HepG2 (cell line): ENCODE measurements at regions not wholly inside any gene's neighbourhood (a gene's known extent, or its start where the extent isn't known, plus 50 kb on each side); places are given as distances from the start of the nearest gene placed in this dataset.

Experiments used
- FOXM1 ChIP-seq: sonication (generic); formaldehyde crosslinking; IDR thresholded peaks from 2 replicates; pipeline ENCODE4 v1.5.0; 2020; ENCODE audit warnings: missing genetic modification reagents
- GABPA ChIP-seq, 2 experiments: IDR thresholded peaks; 2 replicates each; pipeline ENCODE4 v1.6.1; 2011 to 2016; ENCODE audit warnings: low read depth in 2 of 2, low read length in 1 of 2, missing biosample characterization in 1 of 2, missing genetic modification characterization in 1 of 2
- MAFG ChIP-seq: sonication (generic); formaldehyde crosslinking; IDR thresholded peaks from 2 replicates; pipeline ENCODE4 v1.5.1; 2020; ENCODE audit warnings: mild to moderate bottlenecking, missing genetic modification reagents
- STAG1 ChIP-seq: sonication (generic); formaldehyde crosslinking; IDR thresholded peaks from 2 replicates; pipeline ENCODE4 v1.4.0; 2020; ENCODE audit warnings: missing genetic modification reagents
- ZNF713 ChIP-seq: sonication (generic); formaldehyde crosslinking; IDR thresholded peaks from 2 replicates; pipeline ENCODE4 v1.4.0; 2020; ENCODE audit warnings: mild to moderate bottlenecking, missing genetic modification reagents
- ZNF879 ChIP-seq: sonication (generic); formaldehyde crosslinking; IDR thresholded peaks from 2 replicates; pipeline ENCODE4 v1.8.1; 2023; ENCODE audit warnings: missing genetic modification reagents
- TF ChIP-seq, protein P1 (sequence below): sonication (generic); formaldehyde crosslinking; conservative IDR thresholded peaks from 2 replicates; pipeline ENCODE4 v1.4.0; 2020; ENCODE audit warnings: missing genetic modification reagents
- TF ChIP-seq, protein P2 (sequence below): sonication (generic); formaldehyde crosslinking; IDR thresholded peaks from 2 replicates; pipeline ENCODE4 v1.4.0; 2020; ENCODE audit warnings: mild to moderate bottlenecking, missing genetic modification reagents
- TF ChIP-seq, protein P3 (sequence below): IDR thresholded peaks from 2 replicates; pipeline ENCODE4 v1.6.1; 2016; ENCODE audit warnings: missing compliant biosample characterization, missing genetic modification reagents, borderline replicate concordance

DNA sequence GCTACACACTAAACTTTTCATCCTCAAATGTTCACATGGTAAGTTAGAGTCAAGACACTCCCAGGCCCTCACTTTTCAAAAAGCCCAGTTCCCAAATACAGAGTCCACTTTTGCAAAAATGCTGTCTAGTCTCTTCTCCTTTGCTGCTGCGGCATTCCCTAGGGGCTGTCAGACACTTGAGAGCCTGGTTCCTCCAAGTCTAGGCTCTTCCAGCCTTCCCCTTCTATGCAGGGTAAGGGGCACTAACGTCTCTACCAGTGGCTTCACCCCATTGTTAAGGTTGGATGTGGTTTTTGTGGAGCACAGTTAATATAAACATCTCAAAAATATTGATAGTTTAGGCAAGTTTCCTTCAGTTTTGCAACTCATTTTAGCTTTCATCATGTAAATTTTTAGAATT lies 181.5 kb downstream of the KIF18A start (continued):
- TF ChIP-seq GABPA (IDR thresholded peaks at IDR 0.05; ENCODE audit: low read depth, low read length): no peak
- TF ChIP-seq GABPA (CRISPR knock-in tag; IDR thresholded peaks at IDR 0.05; ENCODE audit: low read depth): no peak
- TF ChIP-seq, protein P1, sequence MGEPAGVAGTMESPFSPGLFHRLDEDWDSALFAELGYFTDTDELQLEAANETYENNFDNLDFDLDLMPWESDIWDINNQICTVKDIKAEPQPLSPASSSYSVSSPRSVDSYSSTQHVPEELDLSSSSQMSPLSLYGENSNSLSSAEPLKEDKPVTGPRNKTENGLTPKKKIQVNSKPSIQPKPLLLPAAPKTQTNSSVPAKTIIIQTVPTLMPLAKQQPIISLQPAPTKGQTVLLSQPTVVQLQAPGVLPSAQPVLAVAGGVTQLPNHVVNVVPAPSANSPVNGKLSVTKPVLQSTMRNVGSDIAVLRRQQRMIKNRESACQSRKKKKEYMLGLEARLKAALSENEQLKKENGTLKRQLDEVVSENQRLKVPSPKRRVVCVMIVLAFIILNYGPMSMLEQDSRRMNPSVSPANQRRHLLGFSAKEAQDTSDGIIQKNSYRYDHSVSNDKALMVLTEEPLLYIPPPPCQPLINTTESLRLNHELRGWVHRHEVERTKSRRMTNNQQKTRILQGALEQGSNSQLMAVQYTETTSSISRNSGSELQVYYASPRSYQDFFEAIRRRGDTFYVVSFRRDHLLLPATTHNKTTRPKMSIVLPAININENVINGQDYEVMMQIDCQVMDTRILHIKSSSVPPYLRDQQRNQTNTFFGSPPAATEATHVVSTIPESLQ (CRISPR knock-in tag): no peak
- no peak for TF ChIP-seq MAFG (CRISPR knock-in tag)
- TF ChIP-seq STAG1 (CRISPR knock-in tag): no peak
- TF ChIP-seq ZNF713 (CRISPR knock-in tag): no peak
- TF ChIP-seq, protein P2, sequence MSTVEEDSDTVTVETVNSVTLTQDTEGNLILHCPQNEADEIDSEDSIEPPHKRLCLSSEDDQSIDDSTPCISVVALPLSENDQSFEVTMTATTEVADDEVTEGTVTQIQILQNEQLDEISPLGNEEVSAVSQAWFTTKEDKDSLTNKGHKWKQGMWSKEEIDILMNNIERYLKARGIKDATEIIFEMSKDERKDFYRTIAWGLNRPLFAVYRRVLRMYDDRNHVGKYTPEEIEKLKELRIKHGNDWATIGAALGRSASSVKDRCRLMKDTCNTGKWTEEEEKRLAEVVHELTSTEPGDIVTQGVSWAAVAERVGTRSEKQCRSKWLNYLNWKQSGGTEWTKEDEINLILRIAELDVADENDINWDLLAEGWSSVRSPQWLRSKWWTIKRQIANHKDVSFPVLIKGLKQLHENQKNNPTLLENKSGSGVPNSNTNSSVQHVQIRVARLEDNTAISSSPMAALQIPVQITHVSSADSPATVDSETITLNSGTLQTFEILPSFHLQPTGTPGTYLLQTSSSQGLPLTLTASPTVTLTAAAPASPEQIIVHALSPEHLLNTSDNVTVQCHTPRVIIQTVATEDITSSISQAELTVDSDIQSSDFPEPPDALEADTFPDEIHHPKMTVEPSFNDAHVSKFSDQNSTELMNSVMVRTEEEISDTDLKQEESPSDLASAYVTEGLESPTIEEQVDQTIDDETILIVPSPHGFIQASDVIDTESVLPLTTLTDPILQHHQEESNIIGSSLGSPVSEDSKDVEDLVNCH (CRISPR knock-in tag): no peak
- no peak for TF ChIP-seq FOXM1 (CRISPR knock-in tag)
- TF ChIP-seq, protein P3, sequence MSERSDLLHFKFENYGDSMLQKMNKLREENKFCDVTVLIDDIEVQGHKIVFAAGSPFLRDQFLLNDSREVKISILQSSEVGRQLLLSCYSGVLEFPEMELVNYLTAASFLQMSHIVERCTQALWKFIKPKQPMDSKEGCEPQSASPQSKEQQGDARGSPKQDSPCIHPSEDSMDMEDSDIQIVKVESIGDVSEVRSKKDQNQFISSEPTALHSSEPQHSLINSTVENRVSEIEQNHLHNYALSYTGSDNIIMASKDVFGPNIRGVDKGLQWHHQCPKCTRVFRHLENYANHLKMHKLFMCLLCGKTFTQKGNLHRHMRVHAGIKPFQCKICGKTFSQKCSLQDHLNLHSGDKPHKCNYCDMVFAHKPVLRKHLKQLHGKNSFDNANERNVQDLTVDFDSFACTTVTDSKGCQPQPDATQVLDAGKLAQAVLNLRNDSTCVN: no peak
- no peak for TF ChIP-seq ZNF879 (CRISPR knock-in tag)
